ENCODE measurements at regions not wholly inside any gene's neighbourhood (a gene's known extent, or its start where the extent isn't known, plus 50 kb on each side); places are given as distances from the start of the nearest gene placed in this dataset.

DNA sequence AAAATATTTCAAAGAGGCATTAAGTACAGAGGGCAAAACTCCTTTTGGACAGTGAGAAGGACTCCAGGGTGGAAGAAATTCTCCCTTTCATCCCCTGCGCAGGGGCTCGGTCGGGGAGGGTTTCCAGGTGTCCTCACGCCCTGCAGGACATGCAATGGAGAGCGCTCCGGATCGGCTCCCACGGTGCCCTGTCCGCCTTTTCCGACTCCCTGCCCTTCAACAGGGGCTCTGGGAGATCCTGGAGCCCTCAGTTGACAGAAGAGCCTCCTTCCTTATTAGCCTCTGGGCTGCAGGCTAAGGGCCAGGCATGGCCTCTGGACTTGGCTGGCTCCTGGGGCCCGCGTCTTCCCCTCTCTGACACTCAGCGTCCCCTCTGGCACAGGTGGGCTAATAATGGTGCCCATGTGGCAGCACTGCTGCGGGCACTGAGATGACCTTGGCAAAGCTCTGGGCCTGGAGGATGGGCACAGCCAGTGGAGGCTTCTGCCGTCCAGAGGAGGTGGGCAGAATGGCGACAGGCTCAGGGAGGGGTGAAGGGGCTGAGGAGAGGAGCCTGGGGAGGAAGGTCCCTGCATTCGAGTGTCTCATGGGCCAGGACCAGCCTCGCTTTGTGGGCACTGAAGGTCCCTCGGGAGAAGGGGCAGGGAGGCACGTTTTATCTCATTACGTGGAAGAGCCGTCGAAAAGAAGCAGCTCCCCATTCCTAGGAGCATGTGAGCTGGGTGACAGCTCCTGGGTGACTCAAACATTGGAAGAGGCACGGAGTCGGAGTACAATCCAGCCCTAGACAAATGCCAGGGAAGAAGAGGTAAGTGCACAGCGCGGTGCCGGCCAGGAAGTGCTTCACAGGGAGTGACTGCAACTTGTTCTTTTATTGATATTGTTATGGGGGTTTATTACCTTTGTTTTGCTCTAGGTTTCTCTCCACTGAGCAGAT, 161.7 kb downstream of the IRF8 start:
- DNase-seq (ENCODE audit: low spot score), result no peak

DNA sequence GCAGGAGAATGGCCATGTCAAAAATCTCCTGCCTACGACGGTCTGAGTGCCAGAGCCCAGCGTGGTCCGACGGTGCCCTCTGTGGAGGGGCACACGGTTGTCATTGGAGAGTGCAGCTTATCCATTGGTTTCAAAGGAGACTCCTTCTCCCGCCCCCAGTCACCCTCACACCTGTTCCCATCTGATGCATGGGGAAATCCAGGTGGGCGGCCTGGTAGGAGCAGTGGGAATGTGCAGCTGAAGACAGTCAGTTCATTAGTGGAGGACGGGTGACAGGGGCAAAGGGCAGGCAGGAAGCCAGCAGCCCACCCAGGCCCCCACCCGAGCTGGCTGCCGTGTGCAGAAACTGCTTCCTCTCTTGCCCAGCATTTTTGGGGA, 162.3 kb downstream of the IRF8 start:
- no peak for DNase-seq (ENCODE audit: low spot score)

DNA sequence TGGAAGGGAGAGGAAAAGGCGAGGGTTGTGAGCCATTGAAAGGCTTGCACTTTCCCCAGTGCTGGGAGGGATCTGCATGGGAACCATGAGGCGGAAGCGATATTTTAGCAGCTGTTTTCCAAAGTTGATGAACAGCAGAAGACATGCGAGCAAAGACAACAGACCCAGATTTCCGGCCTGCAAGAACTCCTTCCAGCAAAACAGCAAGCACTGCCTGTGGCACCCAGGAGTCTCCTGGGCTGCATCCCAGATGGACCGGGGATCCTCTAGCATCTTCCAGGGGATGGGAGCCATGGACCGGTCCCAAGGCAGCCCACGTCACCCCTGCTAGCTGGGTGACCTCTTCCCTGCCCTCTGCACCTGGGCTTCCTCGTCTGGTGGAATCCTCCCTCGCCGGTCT, 162.8 kb downstream of the IRF8 start:
- DNase-seq (ENCODE audit: low spot score), result no peak

DNA sequence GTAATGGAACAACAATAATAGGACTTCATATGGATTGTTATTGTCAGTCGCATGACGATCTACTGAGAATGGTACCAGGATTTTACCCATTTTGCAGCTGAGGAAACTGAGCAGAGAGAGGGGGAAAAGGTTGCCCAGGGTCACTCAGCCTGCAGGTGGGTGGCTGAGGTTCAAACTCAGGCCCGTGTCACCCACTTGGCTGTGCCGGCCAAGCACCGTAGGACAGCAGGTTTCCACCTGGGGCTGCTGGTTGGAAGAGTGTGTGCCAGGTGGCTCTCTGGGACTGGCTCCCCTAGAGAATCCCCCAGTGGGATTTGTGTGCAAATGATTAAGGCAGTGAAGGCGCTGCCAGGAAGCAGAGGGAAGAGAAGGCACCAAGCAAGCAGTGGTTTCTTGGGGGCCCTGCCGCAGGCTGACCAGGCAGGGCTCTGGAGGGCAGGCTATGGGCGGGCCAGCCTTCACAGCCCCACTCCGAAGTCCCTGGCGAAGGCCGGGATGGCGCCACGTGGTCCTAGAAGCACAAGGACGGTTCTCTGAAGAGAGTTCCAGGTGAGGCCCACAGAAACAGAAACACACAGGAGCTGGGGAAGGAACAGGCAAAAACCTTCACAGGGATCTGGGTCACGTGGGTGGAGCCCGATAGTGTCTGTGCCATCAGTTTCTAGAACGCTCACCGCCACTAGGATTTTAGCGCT, 163.5 kb downstream of the IRF8 start:
- no peak for DNase-seq (ENCODE audit: low spot score)

DNA sequence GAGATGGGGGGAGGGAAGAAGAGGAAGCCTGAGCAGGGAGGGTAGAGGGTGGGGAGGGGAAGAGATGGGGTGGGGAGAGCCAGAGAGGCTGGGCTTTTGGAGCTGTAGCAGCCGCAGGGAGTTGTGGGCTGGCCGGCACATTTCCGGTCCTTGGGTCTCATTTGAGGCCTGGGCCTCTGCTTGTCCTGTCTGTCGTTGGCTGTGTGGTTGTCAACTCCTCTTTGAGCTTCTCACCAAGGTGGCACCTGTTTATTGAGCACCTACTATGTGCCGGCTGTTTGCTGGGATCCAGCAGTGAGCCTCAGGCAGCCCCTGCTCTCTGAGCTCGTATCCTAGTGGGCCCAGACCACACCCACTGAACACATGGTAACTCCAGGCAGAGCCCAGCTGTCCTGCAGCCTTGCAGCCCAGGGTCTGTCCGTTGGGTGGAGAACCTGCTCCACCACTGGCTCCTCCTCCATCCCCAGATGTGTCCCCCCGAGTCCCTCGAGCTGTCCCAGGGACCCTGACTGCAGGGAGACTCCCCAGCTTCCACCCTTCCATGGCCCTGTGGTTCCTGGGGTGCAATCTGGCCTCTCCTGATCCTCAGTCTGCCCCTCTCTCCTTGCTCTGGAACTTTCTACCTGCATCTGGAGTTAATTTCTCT, 164.9 kb downstream of the IRF8 start:
- no peak for DNase-seq (ENCODE audit: low spot score)

DNA sequence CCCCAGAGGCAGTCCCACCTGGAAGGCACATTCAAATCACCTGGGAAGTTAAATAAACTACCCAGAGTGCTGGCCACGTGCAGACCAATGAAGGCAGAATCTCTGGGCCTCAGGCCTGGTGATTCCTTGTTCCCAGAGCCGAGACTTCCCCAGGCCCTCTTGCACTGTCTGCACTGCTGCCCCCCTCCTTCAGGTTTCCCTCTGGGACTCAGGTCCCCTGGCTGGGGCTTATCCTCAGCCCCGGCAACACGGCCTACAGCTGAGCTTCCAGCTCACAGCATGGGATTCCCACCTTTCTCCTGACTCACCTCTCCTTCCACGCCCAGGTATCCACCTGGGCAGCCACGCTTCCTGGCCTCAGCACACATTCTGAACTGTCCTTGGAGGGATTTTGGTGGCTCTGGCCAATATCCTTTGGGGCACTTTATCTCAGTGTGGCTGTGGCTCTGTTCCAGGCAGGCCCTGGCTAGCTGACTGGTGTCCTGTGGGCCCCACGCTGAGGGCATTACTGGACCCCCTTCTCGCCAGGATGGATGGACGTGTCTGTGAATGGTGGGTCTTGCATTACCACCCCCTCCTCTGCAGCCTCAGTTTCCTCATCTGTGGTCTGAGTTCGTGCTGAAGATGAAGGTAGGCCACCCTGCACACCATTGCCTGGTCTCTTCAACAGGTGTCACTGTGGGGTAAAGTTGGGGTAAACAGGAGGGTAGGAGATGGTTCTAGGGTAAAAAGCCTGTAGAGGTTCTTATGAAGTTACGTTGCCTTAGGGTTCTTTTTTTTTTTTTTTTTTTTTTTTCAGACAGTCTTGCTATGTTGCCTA, 165.7 kb downstream of the IRF8 start:
- no peak for DNase-seq (ENCODE audit: low spot score)

DNA sequence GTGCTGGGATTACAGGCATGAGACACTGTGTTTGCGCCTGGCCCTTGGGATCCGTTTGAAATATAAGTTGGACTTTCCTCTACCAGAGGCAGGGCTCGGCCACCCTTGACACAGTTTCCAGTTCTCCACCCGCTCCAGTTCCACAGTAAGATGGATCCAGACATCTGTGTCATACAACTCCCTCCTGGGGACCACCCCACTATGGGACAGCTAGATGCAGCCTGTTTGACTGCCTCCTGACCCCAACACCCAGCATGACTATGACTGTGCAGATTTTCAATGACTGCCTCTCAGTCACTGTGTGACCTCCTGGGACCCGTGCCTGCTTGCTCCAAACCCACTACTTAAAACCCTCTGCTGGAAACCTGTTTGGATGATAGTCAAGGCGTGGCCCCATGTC, 166.7 kb downstream of the IRF8 start:
- DNase-seq (ENCODE audit: low spot score), result no peak

DNA sequence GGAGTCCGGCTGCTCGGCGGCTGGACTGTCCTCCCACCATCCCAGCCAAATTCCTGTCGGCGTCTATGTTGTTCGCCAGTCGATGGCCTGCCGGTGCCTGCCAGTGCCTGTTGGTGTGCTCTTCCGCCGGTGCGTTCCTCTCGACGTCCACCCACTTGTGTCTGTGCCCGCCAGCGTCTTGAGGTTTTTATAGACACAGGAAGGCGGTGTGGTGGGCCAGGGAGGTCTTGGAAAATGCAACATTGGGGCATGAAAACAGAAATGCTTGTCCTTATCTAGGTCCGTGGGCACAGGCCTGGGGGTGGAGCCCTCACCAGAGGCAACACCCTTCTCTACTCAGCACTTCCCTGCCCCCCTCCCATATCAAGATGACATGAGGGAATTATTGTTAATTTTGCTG, 167.8 kb downstream of the IRF8 start:
- no peak for DNase-seq (ENCODE audit: low spot score)

DNA sequence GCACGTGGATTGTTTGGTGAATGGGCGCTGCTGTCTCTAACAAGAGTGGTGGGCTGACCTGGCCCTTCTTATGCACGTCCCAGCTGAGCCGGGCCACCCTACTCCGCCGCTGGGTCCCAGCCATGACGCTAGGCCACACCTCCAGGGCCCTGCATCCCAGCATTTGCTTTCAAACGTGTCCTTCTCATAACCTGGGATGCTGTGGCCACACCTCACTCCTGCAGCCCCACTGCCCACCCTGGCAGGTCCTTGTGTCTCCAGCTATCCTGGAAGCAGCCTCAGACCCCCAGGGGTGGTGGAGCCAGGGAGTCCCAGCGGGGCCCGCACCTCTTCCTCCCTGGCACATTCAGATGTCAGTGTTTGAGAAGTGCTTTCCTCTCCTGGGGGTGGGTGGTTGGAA, 168.6 kb downstream of the IRF8 start:
- DNase-seq (ENCODE audit: low spot score), result no peak

DNA sequence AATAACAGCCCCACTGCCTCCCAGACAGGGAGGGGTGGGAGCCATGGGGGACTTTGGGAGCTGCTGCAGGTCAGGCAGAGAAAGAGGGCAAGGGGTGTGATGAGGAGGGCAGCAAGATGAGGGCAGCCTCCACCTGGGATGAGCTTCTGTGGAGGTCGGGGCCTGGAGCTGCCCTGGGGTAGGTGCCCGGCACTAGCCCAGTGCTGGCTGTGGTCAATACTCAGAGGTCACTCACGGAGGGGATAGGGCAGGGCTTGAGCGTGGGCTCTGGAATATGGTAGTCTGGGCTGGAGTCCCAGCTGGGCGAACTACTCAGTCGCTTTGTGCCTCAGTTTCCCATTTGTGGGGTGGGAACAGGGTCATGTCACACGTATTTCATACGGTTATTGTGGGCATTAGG, 169.0 kb downstream of the IRF8 start:
- no peak for DNase-seq (ENCODE audit: low spot score)

DNA sequence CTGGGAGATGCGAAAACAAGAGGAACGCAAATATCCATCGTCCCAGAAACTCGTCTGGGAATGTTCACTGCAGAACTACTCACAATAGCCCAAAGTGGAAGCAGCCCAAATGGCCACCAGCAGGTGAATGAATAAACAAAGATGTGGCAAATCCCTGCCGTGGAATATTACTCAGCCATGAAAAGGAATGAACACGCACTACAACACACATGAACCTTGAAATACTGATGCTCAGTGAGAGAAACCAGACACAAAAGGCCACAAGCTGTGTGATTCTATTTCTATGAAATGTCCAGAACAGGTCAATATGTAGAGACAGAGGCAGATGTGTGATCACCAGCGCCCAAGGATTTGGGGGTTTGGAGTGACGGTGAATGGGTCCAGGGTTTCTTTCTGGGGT, 169.8 kb downstream of the IRF8 start:
- DNase-seq (ENCODE audit: low spot score), result no peak

DNA sequence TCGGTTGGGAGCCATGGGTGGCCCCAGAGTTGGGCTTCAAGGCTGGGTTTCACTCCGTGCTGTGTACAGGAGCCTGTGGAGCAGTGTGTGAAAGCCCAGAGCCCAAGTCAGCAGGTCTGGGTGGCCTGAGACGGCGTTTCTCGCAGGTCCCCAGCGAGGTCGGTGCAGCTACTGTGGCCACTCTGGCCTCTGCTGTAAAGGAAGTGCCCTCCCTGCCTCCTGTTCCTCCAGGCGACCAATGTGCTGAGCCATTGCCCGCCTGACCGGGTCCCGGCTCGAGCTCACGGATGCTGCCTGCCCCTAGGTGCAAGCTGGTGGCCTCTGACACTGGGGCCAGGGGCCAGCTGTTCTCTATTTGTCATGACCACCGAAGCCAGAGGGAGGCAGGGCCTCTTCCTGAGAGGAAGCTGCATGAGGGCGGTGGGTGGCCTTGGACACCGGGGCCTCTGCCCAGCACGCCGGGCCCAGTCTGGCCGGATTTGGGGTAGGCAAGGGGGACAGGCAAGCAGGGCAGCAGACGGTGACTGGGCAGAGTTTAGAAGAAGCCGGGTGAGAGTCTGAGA, 170.9 kb downstream of the IRF8 start:
- DNase-seq (ENCODE audit: low spot score), result no peak

DNA sequence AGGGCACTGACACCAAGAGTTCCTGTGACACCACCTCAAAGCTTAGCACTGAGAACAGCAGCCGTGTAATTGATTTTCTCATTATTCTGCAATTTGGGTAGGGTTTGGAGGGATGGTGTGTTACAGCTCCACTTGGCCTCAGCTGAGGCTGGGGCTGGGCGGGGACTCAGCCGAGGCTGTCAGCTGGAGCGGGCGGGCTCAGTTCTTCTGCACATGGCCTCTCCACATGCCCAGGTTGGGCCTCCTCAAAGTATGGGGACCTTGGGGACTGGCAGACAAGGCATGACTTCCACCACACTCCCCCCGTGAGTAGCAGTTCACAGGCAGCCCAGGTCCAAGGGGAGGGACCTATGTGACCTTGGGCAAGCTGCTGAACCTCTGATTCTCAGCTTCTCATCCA, 171.5 kb downstream of the IRF8 start:
- no peak for DNase-seq (ENCODE audit: low spot score)

DNA sequence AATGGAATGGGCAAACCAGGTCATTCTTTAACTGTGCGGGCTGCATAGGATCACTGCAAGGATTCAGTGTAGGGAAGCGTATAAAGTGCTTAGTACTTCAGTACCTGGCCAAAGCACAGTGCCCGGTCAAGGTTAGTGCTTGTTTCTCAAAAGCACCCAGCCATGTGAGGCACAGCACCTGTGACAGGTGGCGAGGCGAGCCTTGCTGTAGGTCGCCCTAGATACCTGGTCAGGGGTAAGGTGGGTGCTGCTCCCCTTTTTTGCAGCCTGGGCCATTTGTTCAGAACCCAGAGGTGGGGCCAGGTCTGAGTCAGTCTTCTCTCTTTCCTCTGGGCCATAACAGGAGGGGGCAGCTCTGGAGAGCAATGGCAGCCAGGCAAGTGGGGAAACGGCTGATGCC, 172.0 kb downstream of the IRF8 start:
- DNase-seq (ENCODE audit: low spot score), result no peak

DNA sequence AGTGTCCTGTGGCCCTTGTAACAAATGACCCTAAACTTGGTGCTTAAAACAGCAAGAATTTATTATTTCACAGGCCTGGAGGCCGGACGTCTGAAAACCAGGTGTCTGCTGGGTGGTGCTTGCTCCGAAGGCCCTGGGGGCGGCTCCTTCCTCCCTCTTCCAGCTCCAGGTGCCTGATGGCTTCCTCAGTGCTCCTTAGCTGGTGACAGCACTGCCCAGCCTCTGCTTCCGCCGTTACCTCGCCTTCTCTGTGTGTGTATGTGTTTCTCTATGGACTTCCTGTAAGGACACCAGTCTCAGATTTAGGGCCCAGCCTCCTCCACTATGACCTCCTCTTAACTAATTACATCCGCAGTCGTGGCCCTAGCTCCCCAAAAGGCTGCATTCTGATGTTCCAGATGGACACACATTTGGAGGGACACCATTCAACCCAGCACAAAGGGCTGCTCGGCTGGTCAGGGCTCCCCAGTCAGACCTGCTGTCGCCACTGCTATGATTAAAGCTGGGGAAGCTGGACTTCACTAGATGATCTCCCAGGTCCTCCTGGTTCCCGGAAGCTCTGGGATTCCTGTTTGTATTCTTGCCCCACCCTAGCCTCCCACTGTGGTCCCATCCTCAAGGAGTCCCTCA, 172.8 kb downstream of the IRF8 start:
- no peak for DNase-seq (ENCODE audit: low spot score)

DNA sequence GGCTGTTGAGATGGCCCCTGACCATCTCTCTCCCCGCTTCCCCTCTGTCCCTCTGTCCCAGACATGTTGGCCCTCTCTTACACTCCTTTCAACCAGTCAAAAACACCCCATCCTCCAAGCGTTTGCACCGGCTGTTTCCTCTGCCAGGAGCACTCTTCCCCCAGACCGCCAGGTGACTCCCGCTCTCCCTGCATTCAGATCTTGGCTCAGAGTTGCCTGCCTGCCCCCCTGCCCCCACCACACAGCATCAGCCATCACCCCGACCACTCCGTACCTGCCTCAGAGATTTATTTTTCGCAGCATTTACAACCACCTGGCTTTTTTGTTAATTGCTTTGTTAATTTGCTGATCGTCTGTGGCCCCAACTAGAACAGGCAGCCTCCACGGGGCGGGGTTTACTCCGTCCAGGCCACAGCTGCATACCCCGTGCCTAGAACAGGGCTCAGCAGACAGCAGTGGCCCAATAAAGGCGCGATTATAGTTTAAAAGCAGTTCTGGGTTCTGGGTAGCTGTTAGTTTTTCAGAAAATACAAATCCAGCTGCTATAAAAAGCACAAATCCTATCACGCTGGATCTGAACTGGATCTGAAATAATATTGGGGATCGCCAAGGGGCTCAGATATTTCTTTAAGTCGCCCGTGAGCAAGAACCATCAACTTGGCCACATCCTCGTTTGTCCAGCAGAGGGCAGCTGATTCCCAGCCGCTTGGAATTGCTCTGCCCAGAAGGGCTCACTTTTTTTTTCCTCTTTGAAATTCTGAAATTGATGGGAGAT, 173.6 kb downstream of the IRF8 start:
- peak; percentile 74 for DNase-seq (ENCODE audit: low spot score)

DNA sequence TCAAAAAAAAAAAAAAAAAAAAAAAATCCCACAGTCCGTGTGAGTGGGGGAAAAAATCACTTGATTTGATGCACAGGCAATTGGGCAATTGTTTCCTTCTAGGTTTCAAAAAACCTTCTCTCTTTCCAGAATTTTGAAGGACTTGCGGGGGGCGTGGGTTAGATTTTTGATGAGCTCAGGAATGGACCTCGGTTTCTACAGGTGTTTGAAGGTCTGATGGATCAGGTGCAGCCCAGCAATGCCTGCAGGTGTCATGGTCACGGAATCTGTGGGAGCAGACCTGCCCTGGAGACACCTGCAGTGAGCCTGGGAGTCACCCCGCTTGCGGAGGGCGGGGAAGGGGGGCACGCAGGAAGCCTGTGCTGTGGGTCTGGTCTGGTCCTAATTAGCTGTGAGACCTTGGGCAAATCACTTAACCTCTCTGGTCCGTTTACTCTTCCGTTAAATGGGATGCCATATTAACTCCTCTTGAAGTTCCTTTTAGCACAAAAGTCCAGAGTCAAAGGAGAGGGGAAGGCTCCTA, 174.2 kb downstream of the IRF8 start:
- no peak for DNase-seq (ENCODE audit: low spot score)

DNA sequence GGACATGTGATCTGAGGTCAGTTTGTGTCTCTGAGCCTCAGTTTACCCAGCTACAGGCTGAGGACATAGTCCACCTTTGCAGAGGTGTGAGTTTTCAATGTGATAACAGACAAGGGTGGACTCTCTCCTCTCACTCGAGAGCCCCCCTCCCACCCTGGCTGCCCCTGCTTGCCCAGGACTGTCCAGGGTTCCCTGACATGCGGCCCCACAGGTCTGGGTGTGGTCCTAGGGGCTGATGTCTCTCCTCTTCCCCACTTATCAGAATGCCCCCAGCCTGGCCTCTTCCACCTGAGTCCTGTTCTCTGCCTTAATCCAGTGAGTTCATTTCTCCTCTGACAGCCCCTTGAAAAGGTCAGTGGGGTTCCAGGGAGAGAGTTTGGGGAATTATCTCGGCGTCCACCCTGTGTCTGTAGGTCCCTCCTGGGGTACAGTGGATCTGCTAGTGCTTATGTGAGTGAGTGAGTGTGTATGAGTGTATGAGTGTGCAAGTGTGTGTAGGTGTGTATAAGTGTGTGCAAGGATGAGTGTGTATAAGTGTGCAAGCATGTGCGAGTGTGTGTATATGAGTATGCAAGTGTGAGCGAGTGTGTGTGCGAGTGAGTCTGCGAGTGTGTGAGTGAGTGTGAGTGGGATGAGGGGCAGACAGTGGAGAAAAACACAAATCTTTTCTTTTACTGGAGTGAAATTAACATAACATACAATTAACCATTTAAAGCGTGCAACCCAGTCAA, 175.0 kb downstream of the IRF8 start:
- DNase-seq (ENCODE audit: low spot score), result no peak

DNA sequence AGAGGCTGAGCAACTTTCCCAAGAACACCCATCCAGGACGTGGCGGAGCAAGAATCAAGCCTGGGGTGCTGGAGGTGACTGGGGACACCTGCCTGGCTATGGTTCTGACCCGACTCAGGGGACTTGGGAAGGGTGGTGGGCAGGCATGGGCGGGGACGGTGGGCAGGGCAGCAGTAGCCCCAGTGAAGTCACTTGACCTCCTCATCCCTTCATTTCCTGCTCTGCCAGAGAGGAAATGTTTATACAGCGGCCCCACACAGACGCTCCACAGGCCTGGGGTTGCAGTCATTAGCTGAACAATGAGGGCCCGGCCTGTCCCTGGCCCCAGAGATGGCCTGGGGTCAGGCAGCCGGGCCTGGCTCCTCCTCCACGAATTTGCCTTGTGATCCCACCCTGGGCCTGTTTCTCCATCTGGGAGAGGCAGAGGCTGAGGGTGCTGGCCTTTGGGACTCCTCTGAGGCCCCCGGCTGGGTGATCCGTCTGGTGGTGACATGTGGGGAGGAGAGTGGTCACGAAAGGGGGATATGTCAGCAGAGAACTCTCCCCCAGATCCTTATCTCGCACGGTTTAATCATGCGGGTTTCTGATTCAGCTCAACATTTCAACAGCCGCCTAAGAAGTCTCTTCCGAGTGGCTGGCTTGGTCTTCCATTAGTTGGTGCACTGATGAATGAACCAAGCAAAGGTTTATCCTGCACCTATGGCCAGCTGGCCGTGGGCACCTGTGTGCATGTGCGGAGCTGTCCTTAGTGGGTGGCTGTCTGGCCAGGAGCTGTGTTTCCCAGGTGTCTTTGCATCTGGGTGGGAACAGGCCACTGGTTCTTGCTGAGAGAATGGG, 175.9 kb downstream of the IRF8 start:
- peak; percentile 80 for DNase-seq (ENCODE audit: low spot score)
